H9 (cell line): ENCODE measurements at regions not wholly inside any gene's neighbourhood (a gene's known extent, or its start where the extent isn't known, plus 50 kb on each side); places are given as distances from the start of the nearest gene placed in this dataset.

Experiments
- DNase-seq: peaks from one replicate; pipeline ENCODE4 v3.0.0-alpha.2; 2017
- H2AFZ ChIP-seq: one replicate; pipeline ENCODE4 v1.6.1; 2013; ENCODE audit warnings: mild to moderate bottlenecking, low read length, control low read depth, moderate library complexity
- H2AK5ac ChIP-seq: 2 replicates; pipeline ENCODE4 v1.6.1; 2013; ENCODE audit warnings: low read length, control low read depth, mixed read lengths; ENCODE audit not compliant: insufficient read length
- H2BK120ac ChIP-seq: one replicate; pipeline ENCODE4 v1.6.1; 2013; ENCODE audit warnings: low read depth, mild to moderate bottlenecking, low read length, control low read depth, inconsistent platforms; ENCODE audit not compliant: poor library complexity, severe bottlenecking
- H2BK12ac ChIP-seq: 2 replicates; pipeline ENCODE4 v1.6.1; 2013; ENCODE audit warnings: low read length, control low read depth, mixed read lengths, low read depth; ENCODE audit not compliant: insufficient read length
- H2BK15ac ChIP-seq: 2 replicates; pipeline ENCODE4 v1.6.1; 2013; ENCODE audit warnings: low read depth, low read length, control low read depth
- H2BK20ac ChIP-seq: one replicate; pipeline ENCODE4 v1.6.1; 2013; ENCODE audit warnings: low read depth, mild to moderate bottlenecking, low read length, control low read depth, inconsistent platforms; ENCODE audit not compliant: poor library complexity, severe bottlenecking
- H2BK5ac ChIP-seq: 2 replicates; pipeline ENCODE4 v1.6.1; 2013; ENCODE audit warnings: low read length, control low read depth, mixed read lengths; ENCODE audit not compliant: insufficient read length
- H3K14ac ChIP-seq: 2 replicates; pipeline ENCODE4 v1.6.1; 2013; ENCODE audit warnings: low read length, control low read depth; ENCODE audit not compliant: insufficient read depth
- H3K18ac ChIP-seq: 2 replicates; pipeline ENCODE4 v1.6.1; 2013; ENCODE audit warnings: low read depth, mild to moderate bottlenecking, mixed read lengths, low read length, control low read depth; ENCODE audit not compliant: insufficient read length
- H3K23ac ChIP-seq: 2 replicates; pipeline ENCODE4 v1.6.1; 2013; ENCODE audit warnings: low read length, control low read depth, mixed read lengths, low read depth; ENCODE audit not compliant: insufficient read length
- H3K23me2 ChIP-seq: 2 replicates; pipeline ENCODE4 v1.6.1; 2013; ENCODE audit warnings: low read depth, mild to moderate bottlenecking, mixed read lengths, low read length, control low read depth; ENCODE audit not compliant: insufficient read length, poor library complexity, severe bottlenecking
- H3K27ac ChIP-seq: 2 replicates; pipeline ENCODE4 v1.5.1; 2013; ENCODE audit warnings: low read length, control low read depth, mixed read lengths, low read depth; ENCODE audit not compliant: insufficient read length
- H3K27me3 ChIP-seq: 2 replicates; pipeline ENCODE4 v1.6.1; 2013; ENCODE audit warnings: low read length, control low read depth, inconsistent platforms; ENCODE audit not compliant: insufficient read depth
- H3K4ac ChIP-seq: 2 replicates; pipeline ENCODE4 v1.6.1; 2013; ENCODE audit warnings: low read depth, mild to moderate bottlenecking, control low read depth, inconsistent platforms, low read length, moderate library complexity
- H3K4me1 ChIP-seq: 2 replicates; pipeline ENCODE4 v1.6.1; 2013; ENCODE audit warnings: low read length, control low read depth, inconsistent platforms; ENCODE audit not compliant: insufficient read depth
- H3K4me2 ChIP-seq: 2 replicates; pipeline ENCODE4 v1.6.1; 2013; ENCODE audit warnings: low read length, control low read depth, mixed read lengths; ENCODE audit not compliant: insufficient read length, insufficient read depth
- H3K56ac ChIP-seq: 2 replicates; pipeline ENCODE4 v1.6.1; 2013; ENCODE audit warnings: low read depth, mild to moderate bottlenecking, mixed read lengths, low read length, control low read depth; ENCODE audit not compliant: insufficient read length
- H3K79me1 ChIP-seq: 2 replicates; pipeline ENCODE4 v1.6.1; 2013; ENCODE audit warnings: low read depth, mild to moderate bottlenecking, moderate library complexity, low read length, control low read depth, inconsistent platforms; ENCODE audit not compliant: insufficient read depth, poor library complexity, severe bottlenecking
- H3K79me2 ChIP-seq: 2 replicates; pipeline ENCODE4 v1.6.1; 2013; ENCODE audit warnings: low read length, control low read depth, inconsistent platforms; ENCODE audit not compliant: insufficient read depth
- H3K9ac ChIP-seq: 2 replicates; pipeline ENCODE4 v1.6.1; 2013; ENCODE audit warnings: low read length, control low read depth, mixed read lengths; ENCODE audit not compliant: insufficient read length; ENCODE audit errors: extremely low read depth
- H3K9me3 ChIP-seq: one replicate; pipeline ENCODE4 v1.6.1; 2013; ENCODE audit warnings: low read depth, low read length, inconsistent platforms; ENCODE audit not compliant: control insufficient read depth
- H3T11ph ChIP-seq: one replicate; pipeline ENCODE4 v1.6.1; 2013; ENCODE audit warnings: mild to moderate bottlenecking, low read length, control low read depth, inconsistent platforms
- H4K20me1 ChIP-seq: one replicate; pipeline ENCODE4 v1.6.1; 2013; ENCODE audit not compliant: control insufficient read depth, insufficient read length, insufficient read depth
- H4K5ac ChIP-seq: 2 replicates; pipeline ENCODE4 v1.6.1; 2013; ENCODE audit warnings: low read depth, mild to moderate bottlenecking, mixed read lengths, low read length, control low read depth; ENCODE audit not compliant: insufficient read length
- H4K8ac ChIP-seq: replicated peaks from 2 replicates; pipeline ENCODE4 v1.6.1; 2013; ENCODE audit warnings: low read length, control low read depth, mixed read lengths, low read depth; ENCODE audit not compliant: insufficient read length
- H4K91ac ChIP-seq: 2 replicates; pipeline ENCODE4 v1.6.1; 2013; ENCODE audit warnings: low read depth, mild to moderate bottlenecking, moderate library complexity, mixed read lengths, low read length, control low read depth; ENCODE audit not compliant: insufficient read length
- H3K27ac Mint-ChIP-seq, 3 experiments: 2 replicates in 2 of 3; 3 replicates in 1 of 3; pipeline ENCODE4 v1.8.0; 2020 to 2021; ENCODE audit warnings: mixed read lengths in 3 of 3, mild to moderate bottlenecking in 1 of 3, moderate library complexity in 1 of 3
- H3K27me3 Mint-ChIP-seq: 2 replicates; pipeline ENCODE4 v1.8.0; 2021; ENCODE audit warnings: low read depth, mild to moderate bottlenecking, moderate library complexity, mixed read lengths
- H3K36me3 Mint-ChIP-seq, 3 experiments: 2 replicates in 2 of 3; 3 replicates in 1 of 3; pipeline ENCODE4 v1.8.0; 2020 to 2021; ENCODE audit warnings: low read depth in 3 of 3, mixed read lengths in 3 of 3; ENCODE audit not compliant: insufficient read depth in 1 of 3
- H3K4me1 Mint-ChIP-seq, 2 experiments: 2 replicates each; pipeline ENCODE4 v1.8.0; 2020; ENCODE audit warnings: mixed read lengths in 2 of 2
- H3K4me3 Mint-ChIP-seq, 2 experiments: 2 replicates in 1 of 2; 3 replicates in 1 of 2; pipeline ENCODE4 v1.8.0; 2020 to 2021; ENCODE audit warnings: mild to moderate bottlenecking in 2 of 2, mixed read lengths in 2 of 2, moderate library complexity in 1 of 2
- H3K9me3 Mint-ChIP-seq, 2 experiments: 2 replicates in 1 of 2; 3 replicates in 1 of 2; pipeline ENCODE4 v1.8.0; 2020; ENCODE audit warnings: mild to moderate bottlenecking in 2 of 2, mixed read lengths in 2 of 2, moderate library complexity in 1 of 2
- WGBS: extraction: QIAGEN DNeasy Blood & Tissue Kit; methylation state at CpG from one replicate; pipeline ENCODE4 v1.1.7; 2013; ENCODE audit warnings: missing lambda C conversion rate, low lambda C conversion rate, mixed read lengths; ENCODE audit not compliant: insufficient read length; ENCODE audit errors: extremely low coverage; 5-methylcytosine and 5-hydroxymethylcytosine counted together
- TF ChIP-seq, protein P1 (sequence below): fragments of 200-600 bp; sonication (generic); conservative IDR thresholded peaks from 3 replicates; pipeline ENCODE4 v1.8.0; 2021; ENCODE audit warnings: antibody characterized with exemption, mild to moderate bottlenecking

DNA sequence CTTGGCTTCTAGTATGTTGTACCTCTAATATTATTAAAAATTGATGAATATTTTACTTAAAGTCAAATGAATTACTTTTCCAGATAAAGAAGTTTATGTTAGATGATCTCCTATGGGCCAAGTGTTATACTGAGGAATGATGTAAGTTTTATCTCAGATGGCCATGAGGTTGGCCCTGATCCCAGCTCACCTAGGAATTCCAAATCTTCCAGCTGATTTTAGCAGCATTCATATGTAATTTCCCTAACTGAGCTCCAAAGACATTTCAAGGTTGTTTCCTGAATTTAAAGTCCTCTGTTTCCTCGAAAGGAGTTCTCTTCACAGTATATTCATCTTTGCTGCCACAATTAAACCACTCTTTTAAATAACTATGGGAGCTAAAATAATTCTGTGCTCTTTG lies 1670.4 kb upstream of the SPRY2 start:
- Histone ChIP-seq H3K14ac (no peak overlapping the region), H3K4ac (no peak overlapping the region), H3K23me2 (no peaks in the 10 kb centered on the region), H3K18ac (no peak overlapping the region), H3K4me2 (no peak overlapping the region), H2BK120ac (no peak overlapping the region), H3K79me1 (no peaks in the 10 kb centered on the region), H4K20me1 (no peaks in the 10 kb centered on the region), H3T11ph (peak overlapping the region; percentile 12), H4K91ac (no peak overlapping the region), H2BK12ac (no peak overlapping the region), H3K56ac (no peak overlapping the region), H2AFZ (no peak overlapping the region), H3K9me3 (no peaks in the 10 kb centered on the region), H2AK5ac (no peak overlapping the region), H4K5ac (no peak overlapping the region), H3K4me1 (peaks cover 2% of the 10 kb centered on the region; the same call in 1 of the 2 replicates), H2BK15ac (no peak overlapping the region), H3K27me3 (no peaks in the 10 kb centered on the region), H3K79me2 (no peaks in the 10 kb centered on the region), H4K8ac (no peak overlapping the region), H3K27ac (no peak overlapping the region), H3K23ac (no peak overlapping the region), H2BK5ac (no peak overlapping the region), H3K9ac (no peak overlapping the region), H2BK20ac (no peak overlapping the region)
- H3K9me3 Mint-ChIP-seq: no peaks in the 10 kb centered on the region
- TF ChIP-seq, protein P1, sequence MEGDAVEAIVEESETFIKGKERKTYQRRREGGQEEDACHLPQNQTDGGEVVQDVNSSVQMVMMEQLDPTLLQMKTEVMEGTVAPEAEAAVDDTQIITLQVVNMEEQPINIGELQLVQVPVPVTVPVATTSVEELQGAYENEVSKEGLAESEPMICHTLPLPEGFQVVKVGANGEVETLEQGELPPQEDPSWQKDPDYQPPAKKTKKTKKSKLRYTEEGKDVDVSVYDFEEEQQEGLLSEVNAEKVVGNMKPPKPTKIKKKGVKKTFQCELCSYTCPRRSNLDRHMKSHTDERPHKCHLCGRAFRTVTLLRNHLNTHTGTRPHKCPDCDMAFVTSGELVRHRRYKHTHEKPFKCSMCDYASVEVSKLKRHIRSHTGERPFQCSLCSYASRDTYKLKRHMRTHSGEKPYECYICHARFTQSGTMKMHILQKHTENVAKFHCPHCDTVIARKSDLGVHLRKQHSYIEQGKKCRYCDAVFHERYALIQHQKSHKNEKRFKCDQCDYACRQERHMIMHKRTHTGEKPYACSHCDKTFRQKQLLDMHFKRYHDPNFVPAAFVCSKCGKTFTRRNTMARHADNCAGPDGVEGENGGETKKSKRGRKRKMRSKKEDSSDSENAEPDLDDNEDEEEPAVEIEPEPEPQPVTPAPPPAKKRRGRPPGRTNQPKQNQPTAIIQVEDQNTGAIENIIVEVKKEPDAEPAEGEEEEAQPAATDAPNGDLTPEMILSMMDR: no peak
- no peaks in the 10 kb centered on the region for H3K36me3 Mint-ChIP-seq
- H3K27me3 Mint-ChIP-seq: no peaks in the 10 kb centered on the region; the same call in 1 of the 2 replicates
- no CpG with 5 or more reads among the region's 1 CpG for WGBS
- no peak for DNase-seq
- H3K27ac Mint-ChIP-seq: peak overlapping the region in 1 of 3 experiments; percentile 53; a peak in 2 of 7 replicates
- no peak overlapping the region for H3K4me3 Mint-ChIP-seq
- peaks cover 18 to 20% of the 10 kb centered on the region in 2 experiments for H3K4me1 Mint-ChIP-seq
